Testis (tissue), 2 donors: ENCODE measurements at regions not wholly inside any gene's neighbourhood (a gene's known extent, or its start where the extent isn't known, plus 50 kb on each side); places are given as distances from the start of the nearest gene placed in this dataset.

Experiments used
- DNase-seq: peaks from one replicate; pipeline ENCODE4 v3.0.0-alpha.2; 2019
- H3K27ac ChIP-seq, 2 donors: fragments of 200-600 bp; sonication (generic); one replicate each; pipeline ENCODE4 v1.5.1; 2019
- H3K27me3 ChIP-seq: fragments of 200-600 bp; sonication (generic); one replicate; pipeline ENCODE4 v1.5.1; 2019
- H3K36me3 ChIP-seq: fragments of 200-600 bp; sonication (generic); one replicate; pipeline ENCODE4 v1.5.1; 2017; ENCODE audit warnings: low read depth; ENCODE audit errors: missing control alignments
- H3K4me1 ChIP-seq: fragments of 200-600 bp; sonication (generic); one replicate; pipeline ENCODE4 v1.5.1; 2019
- H3K4me3 ChIP-seq, 2 donors: fragments of 200-600 bp; sonication (generic); one replicate each; pipeline ENCODE4 v1.5.1; 2017 to 2019
- H3K9me3 ChIP-seq: fragments of 200-600 bp; sonication (generic); one replicate; pipeline ENCODE4 v1.5.1; 2017
- POLR2A ChIP-seq: fragments of 450-650 bp; IDR thresholded peaks from one replicate; pipeline ENCODE4 v1.6.1; 2017; ENCODE audit warnings: antibody characterized with exemption, mild to moderate bottlenecking, moderate library complexity
- WGBS, 2 donors: methylation state at CpG; one replicate each; pipeline ENCODE4 v1.1.5; 2018; 5-methylcytosine and 5-hydroxymethylcytosine counted together
- intact Hi-C: fragments of 100-400 bp; cut with DNase I; formaldehyde crosslinking; loops from one replicate; pipeline ENCODE4 v1.15.1; 2023; ENCODE audit warnings: low total_unique reads
- TF ChIP-seq, protein P1 (sequence below), 3 experiments: fragments of 450-650 bp in 2 of 3; fragments of 200-600 bp in 1 of 3; sonication (generic) in 1 of 3; IDR thresholded peaks; one replicate each; pipeline ENCODE4 v1.5.1; 2016 to 2019; ENCODE audit warnings: antibody characterized with exemption in 3 of 3, mild to moderate bottlenecking in 2 of 3, moderate library complexity in 1 of 3

GRCh38 chr12:85509857-85510256 lies 229.8 kb downstream of the ALX1 start:
- intact Hi-C loops: no loop called here
- H3K36me3 ChIP-seq: no peaks in the 10 kb centered on the region
- H3K4me3 ChIP-seq: no peak overlapping the region
- 63 to 66% methylated on average over 3 of the region's 3 CpGs for WGBS, 2 donors
- TF ChIP-seq POLR2A: no peak
- TF ChIP-seq, protein P1, sequence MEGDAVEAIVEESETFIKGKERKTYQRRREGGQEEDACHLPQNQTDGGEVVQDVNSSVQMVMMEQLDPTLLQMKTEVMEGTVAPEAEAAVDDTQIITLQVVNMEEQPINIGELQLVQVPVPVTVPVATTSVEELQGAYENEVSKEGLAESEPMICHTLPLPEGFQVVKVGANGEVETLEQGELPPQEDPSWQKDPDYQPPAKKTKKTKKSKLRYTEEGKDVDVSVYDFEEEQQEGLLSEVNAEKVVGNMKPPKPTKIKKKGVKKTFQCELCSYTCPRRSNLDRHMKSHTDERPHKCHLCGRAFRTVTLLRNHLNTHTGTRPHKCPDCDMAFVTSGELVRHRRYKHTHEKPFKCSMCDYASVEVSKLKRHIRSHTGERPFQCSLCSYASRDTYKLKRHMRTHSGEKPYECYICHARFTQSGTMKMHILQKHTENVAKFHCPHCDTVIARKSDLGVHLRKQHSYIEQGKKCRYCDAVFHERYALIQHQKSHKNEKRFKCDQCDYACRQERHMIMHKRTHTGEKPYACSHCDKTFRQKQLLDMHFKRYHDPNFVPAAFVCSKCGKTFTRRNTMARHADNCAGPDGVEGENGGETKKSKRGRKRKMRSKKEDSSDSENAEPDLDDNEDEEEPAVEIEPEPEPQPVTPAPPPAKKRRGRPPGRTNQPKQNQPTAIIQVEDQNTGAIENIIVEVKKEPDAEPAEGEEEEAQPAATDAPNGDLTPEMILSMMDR (IDR thresholded peaks at IDR 0.05): no peak
- no peaks in the 10 kb centered on the region for H3K27me3 ChIP-seq
- no peaks in the 10 kb centered on the region for H3K9me3 ChIP-seq
- H3K4me1 ChIP-seq: no peaks in the 10 kb centered on the region
- no peak for DNase-seq
- H3K27ac ChIP-seq: no peak overlapping the region

GRCh38 chr12:85516039-85516438 lies 236.0 kb downstream of the ALX1 start:
- no peak for TF ChIP-seq POLR2A
- TF ChIP-seq, protein P1 (IDR thresholded peaks at IDR 0.05): no peak
- Histone ChIP-seq H3K36me3 (no peaks in the 10 kb centered on the region), H3K4me3 (no peak overlapping the region), H3K4me1 (no peaks in the 10 kb centered on the region), H3K27ac (no peak overlapping the region), H3K27me3 (no peaks in the 10 kb centered on the region), H3K9me3 (no peaks in the 10 kb centered on the region)
- DNase-seq: no peak
- intact Hi-C loops: no loop called here

GRCh38 chr12:85516667-85517325 lies 236.8 kb downstream of the ALX1 start:
- intact Hi-C loops: no loop called here
- H3K9me3 ChIP-seq: no peaks in the 10 kb centered on the region
- no peaks in the 10 kb centered on the region for H3K4me1 ChIP-seq
- 65 to 78% methylated on average over 3 of the region's 3 CpGs for WGBS, 2 donors
- DNase-seq: no peak
- H3K27ac ChIP-seq: no peak overlapping the region
- TF ChIP-seq, protein P1 (IDR thresholded peaks at IDR 0.05): no peak
- TF ChIP-seq POLR2A: no peak
- H3K36me3 ChIP-seq: no peaks in the 10 kb centered on the region
- no peak overlapping the region for H3K4me3 ChIP-seq
- no peaks in the 10 kb centered on the region for H3K27me3 ChIP-seq

DNA sequence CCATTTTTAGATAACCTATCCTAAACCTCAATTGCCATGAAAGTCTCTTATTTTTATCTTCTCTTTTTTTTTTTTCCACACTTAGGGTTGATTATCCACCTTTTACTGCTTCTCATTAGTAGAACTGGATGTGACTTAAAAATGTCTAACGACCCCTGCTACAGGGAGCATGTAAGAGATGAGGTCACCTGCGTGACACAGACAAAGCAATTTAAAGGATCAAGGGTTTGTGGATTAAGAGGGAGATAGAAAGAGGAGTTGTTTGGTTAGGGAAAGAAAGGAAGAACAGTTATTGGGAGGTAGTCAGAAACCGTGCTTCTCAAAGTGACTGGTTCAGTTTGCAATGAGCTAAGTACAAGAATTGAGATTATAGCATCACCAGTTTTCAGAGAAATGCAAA lies 239.1 kb downstream of the ALX1 start:
- no peaks in the 10 kb centered on the region for H3K27me3 ChIP-seq
- H3K36me3 ChIP-seq: no peaks in the 10 kb centered on the region
- H3K4me3 ChIP-seq: no peak overlapping the region
- WGBS, 2 donors: 56 to 69% methylated on average over 3 of the region's 3 CpGs
- DNase-seq: no peak
- intact Hi-C loops: no loop called here
- no peaks in the 10 kb centered on the region for H3K4me1 ChIP-seq
- H3K9me3 ChIP-seq: no peaks in the 10 kb centered on the region
- TF ChIP-seq, protein P1 (IDR thresholded peaks at IDR 0.05): no peak
- no peak for TF ChIP-seq POLR2A
- H3K27ac ChIP-seq: no peak overlapping the region

- no peaks in the 10 kb centered on the region for H3K9me3 ChIP-seq
- H3K4me1 ChIP-seq: no peaks in the 10 kb centered on the region
- H3K4me3 ChIP-seq: no peak overlapping the region
- no peaks in the 10 kb centered on the region for H3K27me3 ChIP-seq
- no peak overlapping the region for H3K27ac ChIP-seq
- H3K36me3 ChIP-seq: no peaks in the 10 kb centered on the region
- WGBS, 2 donors: 69 to 73% methylated on average over 2 of the region's 2 CpGs
- TF ChIP-seq POLR2A: no peak
- TF ChIP-seq, protein P1 (IDR thresholded peaks at IDR 0.05): no peak
- no peak for DNase-seq
- intact Hi-C loops: no loop called here
Measured at GRCh38 chr12:85523197-85523596, 243.2 kb downstream of the ALX1 start.
